ENCODE measurements at regions not wholly inside any gene's neighbourhood (a gene's known extent, or its start where the extent isn't known, plus 50 kb on each side); places are given as distances from the start of the nearest gene placed in this dataset.
A peak's percentile ranks its signal among the peaks of the same experiment; 100 is the strongest.
"Not testable (repeated sequence)": the region's sequence is repeated elsewhere in the genome, so short reads cannot be mapped to it uniquely, and the experiment has no call there.

DNA sequence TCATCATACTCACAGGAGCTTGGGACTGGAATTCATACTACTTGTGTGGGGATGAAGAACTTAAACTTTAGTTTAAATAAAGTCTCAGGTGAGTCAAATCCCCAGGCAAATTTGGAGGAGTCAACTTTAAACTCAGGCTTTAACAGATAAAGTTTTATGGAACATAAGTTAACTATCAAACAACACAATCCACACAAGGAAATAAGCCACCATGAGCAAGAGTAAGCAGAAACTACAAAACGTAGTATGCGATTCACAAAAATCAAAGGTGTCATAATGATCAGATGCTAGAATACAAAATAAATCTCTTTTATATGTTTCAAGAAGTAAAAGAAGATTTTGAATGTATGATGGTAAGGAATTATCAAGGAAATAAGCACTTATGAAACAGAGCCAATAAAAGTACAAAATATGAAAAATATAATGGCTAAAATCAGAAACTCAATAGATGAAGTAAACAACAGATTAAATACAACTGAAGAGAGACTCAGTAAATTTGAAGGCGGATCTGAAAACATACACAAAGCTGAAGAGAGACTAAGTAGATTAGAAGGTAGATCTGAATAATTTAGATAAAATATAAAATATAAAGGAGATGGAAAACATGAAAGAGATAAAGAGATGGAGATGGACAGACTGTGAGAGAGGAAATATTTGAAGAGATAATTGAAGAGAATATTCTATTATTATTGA is 97.5 kb upstream of the TWIST2 start:
- DNase-seq (ENCODE audit: low spot score), result no peak

DNA sequence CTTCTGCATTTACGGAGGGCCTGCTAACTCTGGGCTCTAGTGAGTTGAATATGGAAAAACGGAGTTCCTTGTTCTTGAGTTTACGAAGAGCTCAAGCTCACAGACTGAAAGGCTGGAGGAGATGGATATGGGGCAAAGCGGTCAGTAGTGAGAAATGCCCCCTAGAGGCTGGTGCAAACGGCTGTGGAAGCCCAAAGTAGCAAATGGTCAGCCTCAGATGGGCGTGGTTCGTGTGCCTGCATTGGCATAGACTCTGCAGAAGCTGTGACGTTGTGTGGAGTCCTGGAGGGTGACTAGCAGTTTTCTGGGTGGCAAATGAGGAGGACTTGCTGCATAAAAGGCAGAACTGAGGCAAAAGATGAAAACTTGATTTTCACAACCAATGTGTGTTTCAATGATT is 93.6 kb upstream of the TWIST2 start:
- DNase-seq (ENCODE audit: low spot score), result no peak

DNA sequence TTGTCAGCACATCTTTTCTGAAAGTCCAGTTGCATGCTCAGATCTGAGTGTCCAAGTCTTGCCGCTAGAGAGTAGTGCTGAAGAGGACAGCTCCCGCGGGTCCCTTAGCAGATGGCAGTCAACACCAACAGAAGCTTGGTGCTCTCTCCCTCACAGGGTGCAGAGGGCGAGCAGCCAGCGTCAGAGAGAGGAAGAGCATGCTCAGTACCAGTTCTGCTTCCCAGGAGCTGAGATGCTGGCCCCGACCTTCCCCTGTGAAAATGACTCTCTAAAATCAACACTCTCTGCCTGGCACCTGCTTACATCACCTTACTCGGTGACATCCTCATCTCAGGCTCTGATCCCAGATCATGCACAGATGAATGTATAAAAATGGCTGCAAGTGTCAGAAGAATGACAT is 86.0 kb upstream of the TWIST2 start:
- peak; percentile 63 for DNase-seq (ENCODE audit: low spot score)

DNA sequence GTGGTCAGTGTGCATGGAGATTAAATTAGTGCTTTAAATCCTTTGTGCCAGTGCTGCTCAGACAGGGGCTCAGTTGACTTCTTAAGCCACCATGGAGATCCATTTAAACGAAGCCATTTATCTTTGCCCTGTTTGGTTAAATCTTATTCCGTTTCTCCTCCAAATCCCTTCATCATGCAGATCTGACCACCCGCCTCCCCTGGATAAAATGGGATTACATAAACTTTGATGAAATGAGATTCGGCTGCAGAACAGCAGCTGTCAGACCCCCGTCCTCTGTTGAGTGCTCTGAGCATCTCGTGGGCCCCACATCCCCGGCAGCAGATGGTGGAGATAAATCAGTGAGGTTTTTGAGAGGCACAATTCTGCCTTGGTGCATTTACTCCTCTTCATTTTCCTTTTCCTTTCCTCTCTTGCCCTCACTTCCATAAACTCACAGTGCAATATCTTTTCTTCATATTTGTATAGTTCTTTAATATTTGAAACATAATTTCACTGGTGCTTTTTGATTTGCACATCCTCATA is 84.4 kb upstream of the TWIST2 start:
- no peak for DNase-seq (ENCODE audit: low spot score)

DNA sequence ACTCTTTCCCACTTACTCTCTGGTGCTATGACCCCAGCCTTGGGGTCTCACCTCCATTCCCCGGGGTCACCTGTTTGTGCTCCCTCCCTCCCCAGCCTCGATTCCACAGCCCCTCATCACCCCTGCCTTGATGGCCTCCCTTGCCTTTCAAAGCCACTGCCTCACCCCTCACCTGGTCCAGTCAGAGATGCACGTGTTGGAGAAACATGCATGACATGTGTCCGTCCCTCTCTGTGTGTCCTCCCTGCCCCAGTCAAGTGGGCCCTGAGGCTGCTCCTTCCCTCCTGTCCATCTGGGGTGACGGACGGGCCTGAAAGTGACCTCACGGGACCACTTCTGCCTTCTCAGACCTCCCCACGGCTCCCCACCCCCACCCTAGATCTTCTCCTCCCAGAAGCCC is 82.3 kb upstream of the TWIST2 start:
- no peak for DNase-seq (ENCODE audit: low spot score)

DNA sequence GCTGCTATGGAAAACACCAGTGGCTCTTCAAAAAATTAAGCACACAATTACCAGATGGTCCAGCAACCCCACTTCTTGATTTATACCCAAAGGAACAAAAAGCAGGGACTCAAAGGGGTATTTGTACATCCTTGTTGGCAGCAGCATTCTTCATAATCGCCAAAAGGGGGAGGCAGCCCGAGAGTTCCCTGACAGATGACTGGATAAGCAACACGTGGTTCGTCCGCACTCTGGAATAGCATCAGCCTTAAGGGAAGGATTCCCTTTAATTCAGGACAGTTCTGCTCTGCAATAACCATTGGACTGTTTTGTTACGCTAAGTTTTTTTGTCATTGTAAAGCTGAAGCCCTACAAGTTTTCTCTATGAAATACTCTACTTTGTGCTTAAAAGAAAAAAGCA is 76.7 kb upstream of the TWIST2 start:
- DNase-seq (ENCODE audit: low spot score), result no peak

DNA sequence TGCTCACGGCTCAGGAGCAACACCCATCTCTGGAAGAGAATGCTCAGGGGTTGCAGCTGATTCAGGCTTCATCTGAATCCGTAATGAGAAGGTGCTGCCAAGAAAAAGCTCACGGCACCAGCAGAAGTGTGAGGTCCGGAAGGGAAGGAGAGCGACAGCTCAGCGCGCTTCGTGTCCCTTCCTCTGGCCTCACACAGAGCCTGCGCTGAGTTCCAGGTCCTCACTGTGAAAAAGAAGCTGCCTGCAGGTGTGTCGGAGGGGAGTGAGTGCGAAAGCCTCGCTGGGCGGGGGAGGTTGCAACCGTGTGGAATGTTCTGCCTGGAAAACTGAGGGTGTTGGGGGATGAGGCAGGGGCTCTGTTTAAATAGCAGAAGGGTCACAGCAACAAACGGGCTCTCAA is 76.2 kb upstream of the TWIST2 start:
- no peak for DNase-seq (ENCODE audit: low spot score)

DNA sequence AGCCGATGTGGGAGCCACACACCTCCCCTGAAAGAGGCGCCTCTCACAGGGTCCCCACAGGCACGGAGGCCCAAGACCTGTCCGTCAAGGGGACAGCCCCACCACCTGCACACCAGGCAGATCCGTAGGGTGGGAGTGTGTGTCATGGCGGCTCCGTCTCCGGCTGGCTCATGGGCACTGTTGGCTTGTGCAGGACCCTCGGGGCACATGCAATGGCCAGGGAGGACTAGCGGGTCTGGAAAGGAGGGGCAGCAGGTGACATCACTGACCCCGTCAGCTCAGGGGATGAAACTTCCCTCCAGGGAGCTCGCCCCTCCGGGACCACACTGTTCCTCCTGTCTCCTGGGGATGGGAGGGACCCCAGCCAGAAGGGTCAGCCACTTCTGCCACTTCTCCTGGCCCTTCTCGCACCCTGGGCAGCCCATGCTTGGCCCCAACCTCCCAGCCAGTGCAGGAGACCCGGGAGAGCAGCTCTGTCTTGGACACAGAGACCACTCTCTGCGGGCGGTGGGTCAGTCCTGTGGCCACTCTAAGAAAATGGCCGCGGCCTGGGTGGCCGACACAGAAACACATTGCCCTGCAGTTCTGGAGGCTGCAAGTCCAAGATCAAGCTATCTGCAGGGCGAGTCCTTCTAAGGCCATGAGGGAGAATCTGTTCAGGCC is 75.1 kb upstream of the TWIST2 start:
- no peak for DNase-seq (ENCODE audit: low spot score)

DNA sequence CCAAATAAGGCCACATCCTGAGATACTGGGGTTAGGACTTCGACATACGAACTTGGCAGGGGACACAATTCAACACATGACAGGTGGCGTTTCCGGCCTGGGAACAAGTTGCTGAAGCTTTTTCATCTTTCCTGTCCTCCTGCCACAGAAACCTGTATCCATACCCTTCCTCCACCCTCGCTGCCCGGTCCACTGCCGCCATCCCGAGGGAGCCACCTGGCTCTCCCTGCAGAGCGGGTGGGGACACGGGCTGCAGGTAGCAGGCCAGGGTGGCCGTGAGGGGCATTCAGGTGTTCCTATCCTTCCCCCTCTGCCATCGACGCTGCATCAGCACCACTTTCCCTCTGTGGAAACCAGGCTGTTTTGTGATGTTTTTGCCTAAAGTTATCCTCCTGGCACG is 74.4 kb upstream of the TWIST2 start:
- no peak for DNase-seq (ENCODE audit: low spot score)

DNA sequence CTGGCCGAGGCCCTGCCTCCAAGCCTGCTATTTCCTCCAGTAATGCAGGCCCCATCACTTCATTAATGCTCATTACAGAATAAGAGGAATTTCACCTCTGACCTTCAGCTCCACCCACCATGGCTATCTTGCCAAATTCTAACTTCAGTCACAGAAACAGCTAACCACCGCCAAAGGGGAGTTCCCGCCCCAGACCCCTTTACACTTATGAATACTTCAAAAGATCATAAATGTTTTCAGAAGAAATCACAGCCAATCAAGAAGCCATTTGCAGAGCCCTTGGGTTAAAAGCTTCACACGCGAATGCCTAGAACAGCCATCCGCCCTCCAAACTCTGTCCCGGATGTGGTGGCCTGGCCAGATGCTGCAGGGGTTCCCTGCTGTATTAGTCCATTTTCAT is 73.8 kb upstream of the TWIST2 start:
- DNase-seq (ENCODE audit: low spot score), result no peak

DNA sequence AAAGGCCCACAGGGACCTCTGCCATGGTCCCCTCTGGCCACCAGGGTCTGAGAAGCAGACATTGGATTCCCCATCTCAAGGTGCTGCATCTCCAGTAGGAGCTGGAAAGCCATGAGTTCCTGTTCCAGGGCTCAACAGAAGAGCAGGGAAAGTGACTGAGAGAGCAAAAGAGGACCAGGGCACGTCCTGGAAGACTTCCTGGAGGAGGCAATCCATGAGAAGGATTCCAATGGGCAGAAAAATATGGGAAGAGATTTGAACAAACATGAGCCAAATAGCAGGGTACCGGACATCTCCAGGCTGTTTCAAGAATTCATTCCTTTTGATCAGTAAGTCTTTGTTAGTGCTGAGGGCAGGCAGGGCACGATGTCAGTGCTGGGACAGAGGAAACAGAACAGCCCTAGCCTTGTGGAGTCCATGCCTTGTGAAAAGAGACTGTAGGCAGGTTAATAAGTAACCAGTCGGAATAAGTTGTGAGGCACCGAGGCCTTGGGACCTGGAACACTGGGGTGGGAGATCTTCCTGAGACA is 72.8 kb upstream of the TWIST2 start:
- DNase-seq (ENCODE audit: low spot score), result no peak

DNA sequence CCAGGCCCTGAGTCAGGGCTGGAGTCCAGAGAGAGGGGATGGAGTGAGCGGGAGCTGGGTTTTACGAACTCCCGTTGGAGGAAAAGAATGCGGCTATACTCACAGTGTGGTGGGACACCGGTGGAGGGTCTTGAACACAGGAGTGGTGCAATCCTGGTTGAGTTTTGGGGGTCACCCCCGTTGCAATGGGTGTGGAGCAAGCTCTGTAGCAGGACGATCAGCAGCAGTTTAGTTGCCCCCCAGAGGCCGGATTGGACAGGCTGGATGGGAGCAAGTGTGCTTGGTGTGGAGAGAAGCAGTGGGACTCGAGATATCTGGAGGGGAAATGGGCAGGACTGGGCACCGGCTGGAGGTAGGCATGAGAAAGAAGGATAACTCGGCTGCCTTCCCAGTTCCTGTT is 72.3 kb upstream of the TWIST2 start:
- no peak for DNase-seq (ENCODE audit: low spot score)

DNA sequence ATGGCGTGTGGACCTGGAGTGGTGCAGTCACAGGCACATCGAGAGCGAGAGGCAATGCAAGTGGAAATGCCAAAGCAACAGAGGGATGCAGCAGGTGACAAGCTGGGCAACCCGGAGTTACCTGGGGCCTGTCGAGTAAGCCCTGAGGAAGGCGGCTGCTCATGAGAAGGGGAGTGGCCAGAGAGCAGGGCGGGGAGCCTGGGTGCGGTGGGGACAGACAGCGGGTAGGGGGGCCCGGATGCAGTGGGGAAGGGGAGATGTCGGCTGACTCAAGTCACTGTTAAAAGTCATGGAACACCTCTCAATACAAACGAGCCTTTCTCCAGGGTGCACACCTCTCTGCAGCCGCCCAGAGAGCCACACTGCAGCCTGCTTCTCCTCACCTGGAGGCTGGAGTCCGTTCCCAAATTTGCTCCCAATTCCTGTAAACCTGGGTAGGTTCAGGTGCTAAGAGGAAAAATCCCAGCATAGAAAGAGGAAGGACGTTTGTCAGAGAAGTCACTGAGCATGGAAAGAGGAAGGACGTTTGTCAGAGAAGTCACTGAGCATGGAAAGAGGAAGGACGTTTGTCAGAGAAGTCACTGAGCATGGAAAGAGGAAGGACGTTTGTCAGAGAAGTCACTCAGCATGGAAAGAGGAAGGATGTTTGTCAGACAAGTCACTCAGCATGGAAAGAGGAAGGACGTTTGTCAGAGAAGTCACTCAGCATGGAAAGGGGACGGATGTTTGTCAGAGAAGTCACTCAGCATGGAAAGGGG is 71.7 kb upstream of the TWIST2 start:
- no peak for DNase-seq (ENCODE audit: low spot score)

DNA sequence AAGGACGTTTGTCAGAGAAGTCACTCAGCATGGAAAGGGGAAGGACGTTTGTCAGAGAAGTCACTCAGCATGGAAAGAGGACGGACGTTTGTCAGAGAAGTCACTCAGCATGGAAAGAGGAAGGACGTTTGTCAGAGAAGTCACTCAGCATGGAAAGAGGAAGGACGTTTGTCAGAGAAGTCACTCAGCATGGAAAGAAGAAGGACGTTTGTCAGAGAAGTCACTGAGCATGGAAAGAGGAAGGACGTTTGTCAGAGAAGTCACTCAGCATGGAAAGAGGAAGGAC is 71.2 kb upstream of the TWIST2 start:
- not testable (repeated sequence) for DNase-seq (ENCODE audit: low spot score)

DNA sequence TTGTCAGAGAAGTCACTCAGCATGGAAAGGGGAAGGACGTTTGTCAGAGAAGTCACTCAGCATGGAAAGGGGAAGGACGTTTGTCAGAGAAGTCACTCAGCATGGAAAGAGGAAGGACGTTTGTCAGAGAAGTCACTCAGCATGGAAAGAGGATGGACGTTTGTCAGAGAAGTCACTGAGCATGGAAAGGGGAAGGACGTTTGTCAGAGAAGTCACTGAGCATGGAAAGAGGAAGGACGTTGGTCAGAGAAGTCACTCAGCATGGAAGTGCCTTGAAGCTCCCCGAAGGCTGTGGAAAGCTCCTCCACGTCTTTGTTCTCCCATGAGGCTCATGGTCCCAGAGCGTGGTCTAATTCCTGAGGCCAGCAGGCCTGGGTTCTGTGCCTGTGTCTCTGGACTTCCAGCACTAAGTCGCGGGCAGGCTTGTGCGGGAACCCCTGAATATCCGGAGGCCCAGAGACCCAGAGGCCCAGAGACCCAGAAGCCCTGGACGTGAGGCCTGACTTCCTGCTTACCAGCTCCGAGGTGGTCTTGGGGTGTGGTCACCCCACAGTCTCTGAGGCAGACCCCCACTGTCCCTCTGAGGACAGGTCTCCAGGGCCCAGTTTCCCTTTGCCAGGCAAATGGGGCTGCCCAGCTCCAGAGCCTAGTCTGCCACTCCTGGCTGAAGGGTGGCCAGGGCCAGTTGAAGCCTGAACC is 70.4 kb upstream of the TWIST2 start:
- no peak for DNase-seq (ENCODE audit: low spot score)

DNA sequence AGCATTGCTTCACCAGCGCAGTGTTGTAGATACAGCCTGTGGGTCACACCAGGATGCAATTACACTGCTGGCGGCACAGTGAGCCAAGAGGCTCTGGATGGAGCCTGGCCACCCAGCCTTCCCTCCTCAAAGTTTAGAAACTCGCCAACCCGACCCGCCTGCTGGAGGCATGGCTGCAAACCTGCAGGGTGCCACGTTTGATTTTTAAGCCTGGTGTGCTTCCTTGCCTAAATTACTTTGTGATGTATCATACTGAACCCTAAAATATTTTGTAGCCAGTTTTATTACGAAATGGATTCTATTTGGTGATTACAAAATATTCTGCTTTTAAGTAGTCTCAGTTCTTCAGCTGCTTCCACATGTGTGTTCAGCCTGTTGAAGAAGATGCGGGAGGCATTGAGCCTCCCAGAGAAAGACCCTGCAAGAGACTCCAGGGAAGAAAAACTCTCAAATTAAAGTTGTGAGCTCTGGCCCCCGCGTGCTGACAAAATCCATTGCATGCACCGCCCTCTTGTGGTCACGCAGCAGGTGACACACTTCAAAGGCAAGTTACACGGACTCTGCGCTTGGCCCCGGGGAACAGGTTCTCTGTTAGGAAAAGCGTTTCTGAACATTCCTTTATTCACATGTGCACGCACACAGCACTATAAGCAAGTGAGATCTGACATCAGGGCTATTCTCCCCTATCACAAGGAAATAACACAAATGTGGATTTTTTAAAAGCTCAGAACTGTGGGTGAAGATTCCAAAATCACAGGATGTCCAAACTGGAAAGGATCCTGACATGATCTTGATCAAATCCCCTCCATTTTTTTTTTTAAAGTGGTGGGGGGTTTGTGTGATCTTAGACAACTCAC is 63.0 kb upstream of the TWIST2 start:
- DNase-seq (ENCODE audit: low spot score), result peak; percentile 81

DNA sequence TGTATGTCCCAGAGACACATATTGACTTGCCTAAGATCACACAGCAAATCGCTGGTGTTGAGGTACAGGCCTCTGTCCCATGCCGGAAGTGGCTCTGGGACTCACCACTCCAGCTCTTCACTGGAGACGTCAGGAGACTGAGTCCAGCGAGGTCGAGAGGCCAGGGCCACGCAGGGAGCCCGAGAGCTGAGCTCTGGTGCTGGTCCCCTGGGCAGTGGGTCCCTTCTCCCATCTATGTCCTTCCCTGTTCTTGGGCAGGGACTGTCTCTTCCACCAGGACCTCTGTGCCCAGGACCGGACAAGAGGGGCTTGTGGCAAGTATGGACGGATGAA is 62.4 kb upstream of the TWIST2 start:
- DNase-seq (ENCODE audit: low spot score), result peak; percentile 17

DNA sequence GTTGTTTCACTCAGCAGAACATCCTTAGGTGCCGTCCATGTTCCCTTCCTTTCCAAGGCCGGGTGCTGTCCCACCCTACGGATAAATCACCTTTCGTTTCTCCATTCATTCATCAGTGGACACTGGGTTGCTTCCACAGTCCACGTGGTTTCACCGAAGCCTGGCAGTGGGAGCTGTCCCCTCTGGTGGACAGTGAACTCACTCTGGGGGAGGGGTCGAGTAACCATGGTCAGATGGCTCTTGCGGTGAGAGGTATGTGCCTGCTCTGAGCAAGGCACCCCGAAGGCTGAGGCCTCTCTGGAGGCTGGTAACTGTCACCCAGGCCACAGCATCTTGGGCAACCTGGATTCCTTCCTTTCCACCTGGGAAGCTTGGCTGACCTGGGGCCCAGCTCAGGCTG is 61.5 kb upstream of the TWIST2 start:
- DNase-seq (ENCODE audit: low spot score), result peak; percentile 68

DNA sequence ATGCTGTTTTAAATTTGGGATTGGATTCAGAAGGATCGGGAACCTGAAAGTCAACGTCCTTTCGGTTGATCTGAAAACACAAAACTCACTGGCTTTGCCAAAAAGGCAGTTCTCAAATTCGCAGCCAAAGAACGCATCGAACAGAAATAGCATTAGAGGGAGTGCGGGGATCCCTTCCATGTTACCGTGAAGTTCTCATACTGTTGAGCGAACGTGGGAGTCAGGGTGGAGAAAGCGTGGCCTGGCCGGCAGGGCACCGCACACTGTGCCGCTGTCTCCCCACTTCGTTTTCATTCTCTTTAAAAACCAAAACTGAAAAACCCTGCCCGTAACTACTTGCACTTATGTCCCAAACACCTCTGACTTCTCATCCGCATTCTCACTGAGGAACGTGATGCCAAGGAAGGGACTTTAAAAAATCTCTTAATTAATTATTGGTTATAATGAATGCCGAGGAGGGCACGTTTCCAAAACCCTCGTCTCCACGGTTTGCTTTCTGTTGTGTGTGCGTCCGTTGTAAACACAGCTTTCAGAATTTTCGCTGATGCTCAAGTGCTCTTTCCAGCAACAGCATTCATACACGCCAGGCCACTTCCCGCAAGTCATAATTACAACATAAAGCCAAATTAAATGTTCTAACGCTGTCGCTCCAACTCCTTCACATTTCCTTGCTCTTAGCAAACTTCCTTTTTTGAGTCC is 60.9 kb upstream of the TWIST2 start:
- peak; percentile 25 for DNase-seq (ENCODE audit: low spot score)

DNA sequence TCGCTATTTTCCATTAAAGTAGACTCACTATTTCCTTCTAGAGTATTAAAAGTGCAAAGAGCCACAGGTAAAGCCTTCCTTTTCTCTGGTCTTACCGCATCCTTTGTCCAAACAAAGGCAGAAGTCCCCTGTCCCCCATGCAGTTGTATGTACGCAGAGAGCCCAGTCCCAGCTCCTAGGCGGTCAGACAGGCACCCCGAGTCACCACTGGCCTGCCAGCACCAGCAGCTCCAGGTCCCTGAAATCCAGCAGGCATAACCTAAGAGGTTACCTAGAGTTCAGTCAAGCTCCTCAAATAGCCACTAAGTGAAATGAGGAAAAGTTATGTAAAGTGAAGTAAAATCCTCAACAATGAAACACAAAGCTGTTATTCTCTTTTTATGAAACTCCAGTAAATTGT is 60.4 kb upstream of the TWIST2 start:
- DNase-seq (ENCODE audit: low spot score), result peak; percentile 42

DNA sequence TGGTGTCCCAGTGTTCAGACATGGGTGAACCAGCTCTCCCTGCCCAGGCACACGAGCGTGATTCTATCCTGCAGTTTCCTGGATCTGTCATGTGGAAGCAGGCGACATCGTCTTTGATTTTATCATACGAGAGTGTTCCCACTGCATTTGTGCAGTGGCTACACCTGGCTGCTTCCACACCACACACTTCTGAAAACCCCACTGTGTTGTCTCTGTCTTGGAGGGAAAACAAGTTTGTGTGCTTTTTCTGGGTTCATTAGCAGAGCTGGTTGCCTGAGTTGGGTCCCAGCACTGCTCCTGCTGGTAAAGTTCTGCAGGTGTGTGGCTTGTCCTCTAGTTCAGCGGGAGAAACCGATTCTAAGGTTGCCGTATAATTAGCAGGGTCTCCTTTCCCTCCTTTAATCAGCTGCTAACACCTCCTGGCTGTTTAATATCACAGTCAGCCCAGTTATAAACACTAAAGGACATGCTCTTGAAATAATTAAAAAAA is 58.5 kb upstream of the TWIST2 start:
- no peak for DNase-seq (ENCODE audit: low spot score)

All from AG08395 (cell line).